ENCODE measurements at regions not wholly inside any gene's neighbourhood (a gene's known extent, or its start where the extent isn't known, plus 50 kb on each side); places are given as distances from the start of the nearest gene placed in this dataset.

GRCh38 chr22:33119044-33119443 is 60.9 kb upstream of the SYN3 start:
- Histone ChIP-seq H3K36me3 (no peaks in the 10 kb centered on the region), H3K9me3 (no peaks in the 10 kb centered on the region), H3K27ac (no peak overlapping the region), H3K27me3 (no peaks in the 10 kb centered on the region), H3K4me3 (no peak overlapping the region), H3K4me1 (no peaks in the 10 kb centered on the region)
- no peak for DNase-seq
- TF ChIP-seq EP300 (IDR thresholded peaks at IDR 0.05) = no peak
- ATAC-seq (ENCODE audit: low FRiP score in 2 of 2) = no peak
- 89 to 94% methylated on average over 2 of the region's 2 CpGs for WGBS, 2 donors

GRCh38 chr22:33117821-33118220 is 59.6 kb upstream of the SYN3 start:
- no peak for DNase-seq
- ATAC-seq (ENCODE audit: low FRiP score in 2 of 2) = no peak
- H3K4me3 ChIP-seq = no peak overlapping the region

GRCh38 chr22:33116841-33117547 is 58.8 kb upstream of the SYN3 start:
- H3K27ac ChIP-seq = no peak overlapping the region
- no peak for TF ChIP-seq EP300 (IDR thresholded peaks at IDR 0.05)
- ATAC-seq (ENCODE audit: low FRiP score in 2 of 2) (no peak), DNase-seq (no peak)
- no peaks in the 10 kb centered on the region for H3K4me1 ChIP-seq
- no peaks in the 10 kb centered on the region for H3K36me3 ChIP-seq
- 52 to 60% methylated on average over 2 of the region's 2 CpGs for WGBS, 2 donors
- H3K27me3 ChIP-seq = no peaks in the 10 kb centered on the region
- no peaks in the 10 kb centered on the region for H3K9me3 ChIP-seq
- H3K4me3 ChIP-seq = no peak overlapping the region

More at GRCh38 chr22:33117821-33118220, 59.6 kb upstream of the SYN3 start:
- Histone ChIP-seq H3K27me3 (no peaks in the 10 kb centered on the region), H3K36me3 (no peaks in the 10 kb centered on the region), H3K9me3 (no peaks in the 10 kb centered on the region), H3K27ac (no peak overlapping the region), H3K4me1 (no peaks in the 10 kb centered on the region)
- TF ChIP-seq CTCF (IDR thresholded peaks at IDR 0.05) = no peak
- TF ChIP-seq EP300 (IDR thresholded peaks at IDR 0.05) = no peak

- Histone ChIP-seq H3K4me3 (no peak overlapping the region), H3K27ac (no peak overlapping the region), H3K27me3 (no peaks in the 10 kb centered on the region), H3K36me3 (no peaks in the 10 kb centered on the region), H3K9me3 (no peaks in the 10 kb centered on the region), H3K4me1 (no peaks in the 10 kb centered on the region)
- DNase-seq = no peak
- TF ChIP-seq CTCF (IDR thresholded peaks at IDR 0.05) (no peak), POLR2A (IDR thresholded peaks at IDR 0.05) (no peak), EP300 (IDR thresholded peaks at IDR 0.05) (no peak), POLR2AphosphoS5 (IDR thresholded peaks at IDR 0.05) (no peak)
- ATAC-seq (ENCODE audit: low FRiP score in 2 of 2) = no peak
Observed at GRCh38 chr22:33114565-33114964, 56.4 kb upstream of the SYN3 start.

- no peaks in the 10 kb centered on the region for H3K9me3 ChIP-seq
- no peak for DNase-seq
- no peaks in the 10 kb centered on the region for H3K27me3 ChIP-seq
- H3K27ac ChIP-seq = no peak overlapping the region
- H3K36me3 ChIP-seq = no peaks in the 10 kb centered on the region
- H3K4me1 ChIP-seq = no peaks in the 10 kb centered on the region
- 4 to 13% methylated on average over 1 of the region's 1 CpG for WGBS, 2 donors
- no peak for ATAC-seq (ENCODE audit: low FRiP score in 2 of 2)
- no peak overlapping the region for H3K4me3 ChIP-seq
- TF ChIP-seq POLR2A (IDR thresholded peaks at IDR 0.05) (no peak), POLR2AphosphoS5 (IDR thresholded peaks at IDR 0.05) (no peak), CTCF (IDR thresholded peaks at IDR 0.05) (no peak), EP300 (IDR thresholded peaks at IDR 0.05) (no peak)
Observed at GRCh38 chr22:33112580-33112979, 54.4 kb upstream of the SYN3 start.

GRCh38 chr22:33111491-33111890 is 53.3 kb upstream of the SYN3 start:
- ATAC-seq (ENCODE audit: low FRiP score in 2 of 2) (no peak), DNase-seq (no peak)
- TF ChIP-seq CTCF (IDR thresholded peaks at IDR 0.05) (no peak), EP300 (IDR thresholded peaks at IDR 0.05) (no peak), POLR2A (IDR thresholded peaks at IDR 0.05) (no peak)
- no peak overlapping the region for H3K27ac ChIP-seq
- H3K4me1 ChIP-seq = no peaks in the 10 kb centered on the region
- no peaks in the 10 kb centered on the region for H3K9me3 ChIP-seq
- 23 to 40% methylated on average over 4 of the region's 4 CpGs for WGBS, 2 donors
- no peaks in the 10 kb centered on the region for H3K27me3 ChIP-seq
- no peak overlapping the region for H3K4me3 ChIP-seq
- H3K36me3 ChIP-seq = no peaks in the 10 kb centered on the region
